ENCODE measurements at regions not wholly inside any gene's neighbourhood (a gene's known extent, or its start where the extent isn't known, plus 50 kb on each side); places are given as distances from the start of the nearest gene placed in this dataset.
"Not testable (repeated sequence)": the region's sequence is repeated elsewhere in the genome, so short reads cannot be mapped to it uniquely, and the experiment has no call there.

DNA sequence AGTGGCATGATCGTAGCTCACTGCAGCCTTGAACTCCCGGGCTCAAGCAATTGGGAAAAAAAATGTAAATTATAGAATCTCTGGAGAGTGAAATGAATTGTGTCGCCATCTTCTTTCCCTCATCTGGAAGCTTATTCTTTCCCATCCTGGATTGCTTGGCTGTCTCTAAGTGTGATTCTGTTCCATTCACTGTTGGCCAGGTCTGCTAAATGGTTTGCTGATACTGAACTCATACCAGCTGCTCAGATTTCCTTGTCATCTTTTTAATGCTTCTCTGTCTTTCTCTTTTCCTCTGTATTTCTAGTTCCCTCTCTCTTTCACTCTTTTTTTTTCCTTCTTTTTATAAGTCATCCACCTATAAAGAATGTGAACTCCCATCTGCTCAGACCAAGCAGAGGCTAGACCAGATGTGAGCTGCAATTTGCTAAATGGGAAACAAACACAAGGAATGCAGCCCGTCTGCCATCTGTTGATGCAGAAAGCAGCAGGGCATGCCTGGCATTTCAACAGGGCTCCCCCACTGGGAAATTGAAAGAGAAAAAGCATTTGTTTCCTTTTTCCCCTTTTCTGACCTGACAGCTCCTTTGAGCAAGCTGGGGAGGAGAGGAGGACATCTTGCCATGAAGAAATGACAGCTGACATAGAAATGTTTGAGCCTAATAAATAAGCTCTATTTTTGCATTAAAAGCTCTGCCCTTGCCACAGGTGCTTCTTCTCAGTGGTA is 1823.6 kb upstream of the FLRT2 start:
- peaks cover 0 to 11% (median 5%) of the 10 kb centered on the region in 7 donors for H3K9me3 Mint-ChIP-seq
- DNase-seq (no peak), ATAC-seq (ENCODE audit: low read depth in 2 of 2) (no peak)
- Histone ChIP-seq H3K9me3 (ENCODE audit: control insufficient read depth in 2 of 2, low read length in 2 of 2) (peaks cover 6 to 9% of the 10 kb centered on the region in 2 experiments), H3K27ac (ENCODE audit: insufficient read depth, low read length, poor library complexity, severe bottlenecking) (no peak overlapping the region), H3K4me1 (ENCODE audit: control insufficient read depth, insufficient read depth, low read length, poor library complexity, severe bottlenecking) (no peaks in the 10 kb centered on the region), H3K4me3 (ENCODE audit: low read depth, low read length) (no peak overlapping the region), H3K27me3 (ENCODE audit: control insufficient read depth, insufficient read depth, low read length) (no peaks in the 10 kb centered on the region), H3K36me3 (ENCODE audit: control insufficient read depth, insufficient read depth, low read length) (no peaks in the 10 kb centered on the region)
- H3K4me3 Mint-ChIP-seq: no peak overlapping the region
- no peak overlapping the region for H3K27ac Mint-ChIP-seq
- no peaks in the 10 kb centered on the region for H3K27me3 Mint-ChIP-seq
- no peaks in the 10 kb centered on the region for H3K4me1 Mint-ChIP-seq
- H3K36me3 Mint-ChIP-seq: no peaks in the 10 kb centered on the region

DNA sequence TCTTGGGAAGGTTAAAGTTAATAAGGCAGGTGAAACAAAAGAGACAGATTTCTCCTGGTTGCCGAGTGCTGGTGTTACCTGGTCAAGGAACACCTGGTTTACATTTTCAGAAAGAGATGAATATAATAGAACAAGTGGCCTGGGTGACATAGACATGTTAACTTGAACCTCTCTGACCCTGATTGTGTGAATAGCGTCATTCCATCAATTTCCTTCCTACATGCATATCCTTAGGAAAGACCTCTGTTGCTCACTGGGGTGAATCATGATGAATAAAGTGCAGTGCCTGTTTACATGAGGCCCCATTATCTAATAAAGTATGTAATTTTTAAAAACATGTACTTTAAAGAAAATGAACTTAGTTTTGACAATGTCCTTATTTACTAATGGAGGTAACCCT is 1822.9 kb upstream of the FLRT2 start:
- Histone ChIP-seq H3K27ac (ENCODE audit: insufficient read depth, low read length, poor library complexity, severe bottlenecking) (no peak overlapping the region), H3K9me3 (ENCODE audit: control insufficient read depth in 2 of 2, low read length in 2 of 2) (peaks cover 6 to 9% of the 10 kb centered on the region in 2 experiments), H3K27me3 (ENCODE audit: control insufficient read depth, insufficient read depth, low read length) (no peaks in the 10 kb centered on the region), H3K4me1 (ENCODE audit: control insufficient read depth, insufficient read depth, low read length, poor library complexity, severe bottlenecking) (no peaks in the 10 kb centered on the region), H3K36me3 (ENCODE audit: control insufficient read depth, insufficient read depth, low read length) (no peaks in the 10 kb centered on the region), H3K4me3 (ENCODE audit: low read depth, low read length) (no peak overlapping the region)
- DNase-seq (no peak), ATAC-seq (ENCODE audit: low read depth in 2 of 2) (no peak)
- no peaks in the 10 kb centered on the region for H3K27me3 Mint-ChIP-seq
- H3K27ac Mint-ChIP-seq: no peak overlapping the region
- no peak overlapping the region for H3K4me3 Mint-ChIP-seq
- H3K9me3 Mint-ChIP-seq: peaks cover 0 to 11% (median 5%) of the 10 kb centered on the region in 7 donors
- no peaks in the 10 kb centered on the region for H3K4me1 Mint-ChIP-seq
- no peaks in the 10 kb centered on the region for H3K36me3 Mint-ChIP-seq

DNA sequence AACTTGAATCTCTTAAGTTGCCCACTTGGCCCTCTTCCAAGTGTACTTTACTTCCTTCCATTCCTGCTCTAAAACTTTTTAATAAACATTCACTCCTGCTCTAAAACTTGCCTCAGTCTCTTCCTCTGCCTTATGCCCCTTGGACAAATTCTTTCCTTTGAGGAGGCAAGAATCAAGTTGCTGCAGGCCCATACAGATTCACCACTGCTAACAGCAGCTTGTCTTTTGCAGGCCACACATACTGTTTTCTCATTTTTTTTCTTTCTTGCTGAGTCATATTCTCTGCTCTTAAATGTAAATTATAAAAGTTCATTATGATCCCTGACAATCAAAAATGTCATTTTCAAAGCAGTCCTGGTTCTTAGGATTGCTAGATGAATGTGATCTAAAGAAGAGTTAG is 1820.8 kb upstream of the FLRT2 start:
- H3K9me3 ChIP-seq (ENCODE audit: control insufficient read depth in 2 of 2, low read length in 2 of 2): peaks cover 4 to 9% of the 10 kb centered on the region in 2 experiments
- no peaks in the 10 kb centered on the region for H3K36me3 ChIP-seq (ENCODE audit: control insufficient read depth, insufficient read depth, low read length)
- H3K4me1 ChIP-seq (ENCODE audit: control insufficient read depth, insufficient read depth, low read length, poor library complexity, severe bottlenecking): no peaks in the 10 kb centered on the region
- H3K4me3 ChIP-seq (ENCODE audit: low read depth, low read length): no peak overlapping the region
- H3K27ac ChIP-seq (ENCODE audit: insufficient read depth, low read length, poor library complexity, severe bottlenecking): no peak overlapping the region
- H3K27me3 Mint-ChIP-seq: no peaks in the 10 kb centered on the region
- H3K4me1 Mint-ChIP-seq: no peaks in the 10 kb centered on the region
- no peak overlapping the region for H3K4me3 Mint-ChIP-seq
- H3K9me3 Mint-ChIP-seq: peaks cover 0 to 10% (median 5%) of the 10 kb centered on the region in 7 donors
- no peaks in the 10 kb centered on the region for H3K36me3 Mint-ChIP-seq
- ATAC-seq (ENCODE audit: low read depth in 2 of 2): no peak
- no peak for DNase-seq
- H3K27ac Mint-ChIP-seq: no peak overlapping the region
- H3K27me3 ChIP-seq (ENCODE audit: control insufficient read depth, insufficient read depth, low read length): no peaks in the 10 kb centered on the region

DNA sequence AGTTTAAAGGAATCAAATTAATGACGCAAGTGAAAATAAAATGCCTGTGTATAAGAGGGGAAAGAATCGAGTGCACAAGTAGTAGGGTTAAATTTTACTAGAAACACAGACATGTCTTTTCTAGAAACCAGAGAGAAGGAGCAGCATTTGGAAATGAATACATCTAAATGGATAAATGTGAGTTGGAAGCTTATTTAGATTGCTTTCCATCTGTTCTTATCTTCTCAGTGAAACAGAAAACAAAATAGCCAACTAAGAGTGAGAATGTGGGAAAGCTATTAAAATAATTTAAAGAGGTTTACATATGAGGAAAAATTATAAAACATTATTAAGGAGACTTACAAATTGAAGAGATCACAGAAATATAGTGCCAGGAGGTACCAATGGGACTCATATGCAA is 1818.9 kb upstream of the FLRT2 start:
- no peak overlapping the region for H3K27ac Mint-ChIP-seq
- DNase-seq (no peak), ATAC-seq (ENCODE audit: low read depth in 2 of 2) (no peak)
- Histone ChIP-seq H3K27me3 (ENCODE audit: control insufficient read depth, insufficient read depth, low read length) (no peaks in the 10 kb centered on the region), H3K36me3 (ENCODE audit: control insufficient read depth, insufficient read depth, low read length) (no peaks in the 10 kb centered on the region), H3K4me3 (ENCODE audit: low read depth, low read length) (no peak overlapping the region), H3K4me1 (ENCODE audit: control insufficient read depth, insufficient read depth, low read length, poor library complexity, severe bottlenecking) (no peaks in the 10 kb centered on the region), H3K9me3 (ENCODE audit: control insufficient read depth in 2 of 2, low read length in 2 of 2) (peaks cover 4 to 9% of the 10 kb centered on the region in 2 experiments), H3K27ac (ENCODE audit: insufficient read depth, low read length, poor library complexity, severe bottlenecking) (no peak overlapping the region)
- no peaks in the 10 kb centered on the region for H3K4me1 Mint-ChIP-seq
- H3K9me3 Mint-ChIP-seq: peaks cover 0 to 11% (median 4%) of the 10 kb centered on the region in 7 donors
- H3K4me3 Mint-ChIP-seq: no peak overlapping the region
- no peaks in the 10 kb centered on the region for H3K36me3 Mint-ChIP-seq
- no peaks in the 10 kb centered on the region for H3K27me3 Mint-ChIP-seq

DNA sequence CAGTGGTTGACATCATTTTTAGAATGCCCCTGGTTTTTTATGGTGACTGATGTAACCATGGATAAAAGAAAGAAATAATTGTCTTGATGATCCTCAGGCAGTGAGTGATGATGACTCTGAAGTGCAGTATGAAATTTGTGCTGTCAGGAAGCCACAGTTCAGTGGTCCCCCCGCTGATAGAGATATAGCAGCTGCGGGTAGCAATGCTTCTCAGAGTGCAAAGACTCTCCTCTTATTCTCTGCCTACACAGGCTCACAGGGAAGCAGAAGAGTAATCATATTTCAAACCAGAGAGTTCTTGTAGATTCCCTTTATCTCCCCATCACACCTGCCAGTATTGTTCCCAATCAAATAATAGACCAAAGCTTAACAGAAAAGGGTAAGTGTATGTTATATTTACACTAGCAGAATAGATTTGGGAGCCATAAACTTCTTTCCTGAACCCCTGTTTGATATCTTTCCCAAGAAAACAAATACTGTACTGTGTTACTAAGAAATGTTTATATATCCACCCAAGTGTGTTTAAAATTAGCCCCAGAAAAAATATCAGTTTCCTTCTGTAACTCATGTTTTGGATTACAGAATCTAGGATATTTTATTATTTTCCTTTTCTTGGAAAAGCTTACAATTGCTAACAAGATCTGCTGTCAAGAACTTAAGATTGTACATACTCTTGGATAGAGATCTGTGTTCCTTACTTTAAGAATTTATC is 1817.4 kb upstream of the FLRT2 start:
- no peaks in the 10 kb centered on the region for H3K4me1 Mint-ChIP-seq
- H3K27ac Mint-ChIP-seq: no peak overlapping the region
- no peak for DNase-seq

DNA sequence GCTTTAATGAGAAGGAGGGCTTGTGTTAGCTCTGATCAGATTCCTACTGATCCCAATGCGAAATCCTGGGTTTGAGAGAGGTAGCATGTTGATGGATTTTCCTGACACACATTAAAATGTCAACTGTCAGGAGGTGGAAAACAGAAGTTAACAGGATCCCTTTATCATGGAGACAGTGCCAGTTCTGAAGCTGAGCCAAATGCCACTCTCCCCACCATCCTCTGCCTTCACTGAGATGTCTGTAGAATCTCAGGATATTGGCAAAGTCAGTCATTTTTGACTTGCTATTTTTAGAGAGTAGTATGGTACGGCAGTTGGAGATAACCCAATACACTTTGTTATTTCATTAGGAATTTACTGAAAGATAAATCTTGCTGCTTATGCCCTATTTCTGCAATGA is 1816.2 kb upstream of the FLRT2 start:
- H3K27me3 Mint-ChIP-seq: no peaks in the 10 kb centered on the region
- no peaks in the 10 kb centered on the region for H3K4me1 ChIP-seq (ENCODE audit: control insufficient read depth, insufficient read depth, low read length, poor library complexity, severe bottlenecking)
- peaks cover 0 to 13% (median 6%) of the 10 kb centered on the region in 7 donors for H3K9me3 Mint-ChIP-seq
- DNase-seq (no peak), ATAC-seq (ENCODE audit: low read depth in 2 of 2) (no peak)
- H3K36me3 ChIP-seq (ENCODE audit: control insufficient read depth, insufficient read depth, low read length): no peaks in the 10 kb centered on the region
- H3K4me3 ChIP-seq (ENCODE audit: low read depth, low read length): no peak overlapping the region
- no peak overlapping the region for H3K4me3 Mint-ChIP-seq
- H3K27me3 ChIP-seq (ENCODE audit: control insufficient read depth, insufficient read depth, low read length): no peaks in the 10 kb centered on the region
- no peaks in the 10 kb centered on the region for H3K4me1 Mint-ChIP-seq
- no peak overlapping the region for H3K27ac Mint-ChIP-seq
- no peak overlapping the region for H3K27ac ChIP-seq (ENCODE audit: insufficient read depth, low read length, poor library complexity, severe bottlenecking)
- no peaks in the 10 kb centered on the region for H3K36me3 Mint-ChIP-seq
- peaks cover 0 to 4% of the 10 kb centered on the region in 2 experiments for H3K9me3 ChIP-seq (ENCODE audit: control insufficient read depth in 2 of 2, low read length in 2 of 2)

More for the DNA sequence above, 1817.4 kb upstream of the FLRT2 start:
- Histone ChIP-seq H3K27ac (ENCODE audit: insufficient read depth, low read length, poor library complexity, severe bottlenecking) (no peak overlapping the region), H3K9me3 (ENCODE audit: control insufficient read depth in 2 of 2, low read length in 2 of 2) (peaks cover 0 to 4% of the 10 kb centered on the region in 2 experiments), H3K4me3 (ENCODE audit: low read depth, low read length) (no peak overlapping the region), H3K36me3 (ENCODE audit: control insufficient read depth, insufficient read depth, low read length) (no peaks in the 10 kb centered on the region), H3K4me1 (ENCODE audit: control insufficient read depth, insufficient read depth, low read length, poor library complexity, severe bottlenecking) (no peaks in the 10 kb centered on the region), H3K27me3 (ENCODE audit: control insufficient read depth, insufficient read depth, low read length) (no peaks in the 10 kb centered on the region)
- no peak for ATAC-seq (ENCODE audit: low read depth in 2 of 2)
- H3K36me3 Mint-ChIP-seq: no peaks in the 10 kb centered on the region
- H3K9me3 Mint-ChIP-seq: peaks cover 0 to 9% (median 4%) of the 10 kb centered on the region in 7 donors
- H3K4me3 Mint-ChIP-seq: no peak overlapping the region
- no peaks in the 10 kb centered on the region for H3K27me3 Mint-ChIP-seq

DNA sequence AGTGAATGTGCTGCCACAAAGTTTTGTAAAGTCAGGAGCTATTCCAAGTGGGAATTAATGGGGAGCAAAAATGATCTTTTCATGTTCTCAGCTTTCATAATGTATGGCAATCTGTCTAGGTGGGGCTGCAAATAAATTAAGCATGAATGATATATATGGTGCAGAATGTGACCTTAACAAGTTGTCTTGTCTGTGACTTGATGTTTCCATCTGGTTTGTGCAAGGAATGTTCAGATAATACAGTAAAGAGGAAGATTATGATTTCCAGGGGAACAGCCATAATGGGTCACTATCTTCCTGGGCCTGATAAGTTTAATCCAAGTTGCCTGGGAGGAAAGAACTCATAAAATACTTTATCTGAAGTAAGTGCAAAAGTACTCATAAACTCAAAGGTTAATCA is 1815.8 kb upstream of the FLRT2 start:
- no peak for DNase-seq
- H3K27me3 Mint-ChIP-seq: no peaks in the 10 kb centered on the region
- no peak overlapping the region for H3K4me3 Mint-ChIP-seq
- no peak overlapping the region for H3K27ac Mint-ChIP-seq
- no peak overlapping the region for H3K4me3 ChIP-seq (ENCODE audit: low read depth, low read length)
- no peaks in the 10 kb centered on the region for H3K36me3 ChIP-seq (ENCODE audit: control insufficient read depth, insufficient read depth, low read length)
- H3K9me3 Mint-ChIP-seq: peaks cover 0 to 13% (median 6%) of the 10 kb centered on the region in 7 donors
- H3K36me3 Mint-ChIP-seq: no peaks in the 10 kb centered on the region
- H3K9me3 ChIP-seq (ENCODE audit: control insufficient read depth in 2 of 2, low read length in 2 of 2): peaks cover 0 to 4% of the 10 kb centered on the region in 2 experiments
- H3K27ac ChIP-seq (ENCODE audit: insufficient read depth, low read length, poor library complexity, severe bottlenecking): no peak overlapping the region
- no peaks in the 10 kb centered on the region for H3K27me3 ChIP-seq (ENCODE audit: control insufficient read depth, insufficient read depth, low read length)
- no peaks in the 10 kb centered on the region for H3K4me1 Mint-ChIP-seq
- no peaks in the 10 kb centered on the region for H3K4me1 ChIP-seq (ENCODE audit: control insufficient read depth, insufficient read depth, low read length, poor library complexity, severe bottlenecking)
- ATAC-seq (ENCODE audit: low read depth in 2 of 2): no peak

DNA sequence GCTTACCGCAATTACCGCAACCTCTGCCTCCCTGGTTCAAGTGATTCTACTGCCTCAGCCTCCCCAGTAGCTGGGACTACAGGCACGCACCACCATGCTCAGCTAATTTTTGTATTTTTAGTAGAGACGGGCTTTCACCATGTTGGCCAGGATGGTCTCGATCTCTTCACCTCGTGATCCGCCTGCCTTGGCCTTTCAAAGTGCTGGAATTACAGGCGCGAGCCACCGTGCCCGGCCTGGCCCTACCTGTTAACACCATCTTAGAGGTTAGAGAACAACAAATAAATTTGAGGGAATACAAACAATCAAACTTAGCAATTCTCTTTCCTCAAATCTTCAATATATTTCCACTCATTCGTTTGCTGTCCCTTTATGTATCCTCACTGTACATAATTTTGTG is 1810.5 kb upstream of the FLRT2 start:
- not testable (repeated sequence) for H3K36me3 ChIP-seq (ENCODE audit: control insufficient read depth, insufficient read depth, low read length); H3K4me3 Mint-ChIP-seq; ATAC-seq (ENCODE audit: low read depth in 2 of 2); H3K4me3 ChIP-seq (ENCODE audit: low read depth, low read length); H3K36me3 Mint-ChIP-seq; H3K27ac Mint-ChIP-seq; H3K27me3 Mint-ChIP-seq; DNase-seq; H3K27ac ChIP-seq (ENCODE audit: insufficient read depth, low read length, poor library complexity, severe bottlenecking); H3K9me3 ChIP-seq (ENCODE audit: control insufficient read depth in 2 of 2, low read length in 2 of 2); H3K4me1 ChIP-seq (ENCODE audit: control insufficient read depth, insufficient read depth, low read length, poor library complexity, severe bottlenecking); H3K27me3 ChIP-seq (ENCODE audit: control insufficient read depth, insufficient read depth, low read length); H3K4me1 Mint-ChIP-seq
- peaks cover 0 to 13% (median 2%) of the 10 kb centered on the region in 7 donors for H3K9me3 Mint-ChIP-seq
